Neuron (in vitro differentiated cells): ENCODE measurements at regions not wholly inside any gene's neighbourhood (a gene's known extent, or its start where the extent isn't known, plus 50 kb on each side); places are given as distances from the start of the nearest gene placed in this dataset.

Experiments used
- H2AFZ ChIP-seq: one replicate; pipeline ENCODE4 v1.6.1; 2013; ENCODE audit warnings: low read depth, mild to moderate bottlenecking, inconsistent platforms, low read length, moderate library complexity
- H3K27me3 ChIP-seq: one replicate; pipeline ENCODE4 v1.6.1; 2013; ENCODE audit warnings: low read length; ENCODE audit not compliant: insufficient read depth
- H3K36me3 ChIP-seq: one replicate; pipeline ENCODE4 v1.6.1; 2013; ENCODE audit warnings: low read length; ENCODE audit not compliant: insufficient read depth
- H3K4me1 ChIP-seq: one replicate; pipeline ENCODE4 v1.6.1; 2013; ENCODE audit warnings: low read length; ENCODE audit not compliant: insufficient read depth
- H3K4me3 ChIP-seq: 2 replicates; pipeline ENCODE4 v1.5.1; 2013; ENCODE audit warnings: mild to moderate bottlenecking, low read length, moderate library complexity
- H3K9me3 ChIP-seq: one replicate; pipeline ENCODE4 v1.6.1; 2013; ENCODE audit warnings: low read length

GRCh38 chr6:151154418-151154817 is 85.3 kb upstream of the AKAP12 start:
- Histone ChIP-seq H3K36me3 (no peaks in the 10 kb centered on the region), H3K9me3 (no peaks in the 10 kb centered on the region), H3K27me3 (no peaks in the 10 kb centered on the region), H2AFZ (no peak overlapping the region), H3K4me3 (no peak overlapping the region), H3K4me1 (no peaks in the 10 kb centered on the region)

DNA sequence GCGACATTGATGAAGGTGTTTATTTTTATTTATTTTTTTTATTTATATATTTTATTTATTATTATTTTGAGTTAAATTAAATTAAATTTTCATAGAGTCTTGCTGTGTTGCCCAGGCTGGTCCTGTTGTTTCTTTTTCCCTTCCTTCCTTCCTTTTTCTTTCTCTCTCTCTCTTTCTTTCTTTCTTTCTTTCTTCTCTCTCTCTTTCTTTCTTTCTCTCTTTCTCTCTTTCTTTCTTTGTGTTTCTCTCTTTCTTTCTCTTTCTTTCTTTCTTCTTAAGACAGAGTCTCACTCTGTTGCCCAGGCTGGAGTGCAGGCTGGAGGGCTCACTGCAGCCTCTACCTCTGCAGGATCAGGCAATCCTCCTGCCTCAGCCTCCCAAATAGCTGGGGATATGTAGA is 84.7 kb upstream of the AKAP12 start:
- Histone ChIP-seq H3K36me3 (no peaks in the 10 kb centered on the region), H3K9me3 (no peaks in the 10 kb centered on the region), H2AFZ (no peak overlapping the region), H3K4me1 (no peaks in the 10 kb centered on the region), H3K27me3 (no peaks in the 10 kb centered on the region), H3K4me3 (no peak overlapping the region)

DNA sequence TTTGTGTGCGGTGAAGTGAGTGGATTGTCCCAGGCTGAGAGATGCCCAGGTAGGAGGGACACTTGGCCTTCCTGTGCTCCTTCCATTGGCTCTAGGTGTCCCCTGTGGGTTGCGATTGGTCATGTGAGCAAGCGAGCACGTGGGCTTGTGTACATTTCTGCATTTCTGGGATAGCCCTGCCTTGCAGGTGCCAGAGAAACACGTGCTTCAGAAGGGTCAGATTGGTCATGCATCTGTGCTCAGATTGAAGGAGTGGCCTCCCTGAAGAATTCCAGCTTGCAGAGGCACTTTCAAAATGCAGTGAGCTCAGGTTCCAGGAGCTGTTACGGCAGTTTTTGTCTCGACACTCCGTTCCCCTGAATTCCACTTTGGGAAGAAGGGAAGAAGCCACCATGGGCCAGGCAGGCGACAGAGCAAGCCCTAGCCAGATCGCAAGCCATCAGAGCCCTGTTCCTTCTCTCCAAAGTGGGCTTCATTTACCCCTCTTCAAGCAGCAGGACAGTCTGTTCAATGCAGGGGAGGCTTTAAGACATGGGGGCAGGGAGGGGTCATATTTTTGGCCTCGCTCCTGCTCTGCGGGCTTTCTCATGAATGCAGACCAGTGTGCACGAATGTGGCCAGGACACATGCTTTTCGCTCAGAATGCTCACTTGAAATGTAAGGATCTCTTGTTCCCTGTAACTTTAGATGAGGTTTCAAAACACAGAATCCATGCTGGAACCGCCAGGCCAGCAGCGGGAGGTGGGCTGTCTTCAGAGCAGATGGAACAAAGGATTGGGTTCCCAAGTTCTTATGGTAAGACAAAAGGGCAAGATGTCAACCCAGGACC is 78.6 kb upstream of the AKAP12 start:
- H3K27me3 ChIP-seq = no peaks in the 10 kb centered on the region
- H2AFZ ChIP-seq = peak overlapping the region; percentile 13
- no peaks in the 10 kb centered on the region for H3K36me3 ChIP-seq
- no peak overlapping the region for H3K4me3 ChIP-seq
- H3K9me3 ChIP-seq = no peaks in the 10 kb centered on the region
- peaks cover 11% of the 10 kb centered on the region for H3K4me1 ChIP-seq

- Histone ChIP-seq H3K27me3 (no peaks in the 10 kb centered on the region), H3K4me1 (peaks cover 11% of the 10 kb centered on the region), H2AFZ (no peak overlapping the region), H3K4me3 (no peak overlapping the region), H3K36me3 (no peaks in the 10 kb centered on the region), H3K9me3 (no peaks in the 10 kb centered on the region)
Observed at GRCh38 chr6:151164383-151164782, 75.4 kb upstream of the AKAP12 start.

GRCh38 chr6:151166180-151166579 is 73.6 kb upstream of the AKAP12 start:
- Histone ChIP-seq H3K9me3 (no peaks in the 10 kb centered on the region), H3K4me3 (no peak overlapping the region), H2AFZ (no peak overlapping the region), H3K4me1 (peaks cover 6% of the 10 kb centered on the region), H3K36me3 (no peaks in the 10 kb centered on the region), H3K27me3 (no peaks in the 10 kb centered on the region)

GRCh38 chr6:151167034-151167433 is 72.7 kb upstream of the AKAP12 start:
- Histone ChIP-seq H3K27me3 (no peaks in the 10 kb centered on the region), H3K36me3 (no peaks in the 10 kb centered on the region), H2AFZ (no peak overlapping the region), H3K4me1 (no peaks in the 10 kb centered on the region), H3K4me3 (no peak overlapping the region), H3K9me3 (no peaks in the 10 kb centered on the region)

DNA sequence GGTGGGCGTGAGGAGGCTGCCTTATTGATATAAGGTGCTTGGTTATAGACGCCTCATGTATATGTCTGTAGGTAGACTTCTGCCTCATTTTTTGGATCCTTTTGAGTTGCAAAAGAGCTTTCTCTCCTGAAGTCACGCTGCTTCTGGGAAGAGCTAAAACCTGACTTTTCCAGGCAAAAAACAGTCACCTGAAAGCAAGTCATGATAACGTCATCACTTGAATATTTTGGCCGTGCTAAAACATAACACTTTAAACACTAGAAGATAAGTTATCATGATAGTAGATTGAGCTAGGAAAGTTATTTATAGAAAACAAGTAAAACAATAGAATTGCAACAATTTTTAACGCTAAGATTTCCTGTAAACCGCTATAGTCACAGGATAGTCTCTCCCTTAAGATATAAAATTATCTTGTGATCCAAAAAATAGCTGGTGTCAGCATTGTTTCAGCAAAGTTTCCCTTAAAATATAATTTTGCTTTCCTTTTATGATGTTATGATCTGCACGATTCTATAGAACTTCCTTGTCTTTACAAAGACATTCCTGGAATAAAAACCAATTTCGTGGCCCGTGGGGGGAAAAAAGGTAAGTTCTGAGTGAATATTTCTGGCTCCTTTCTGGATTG is 69.0 kb upstream of the AKAP12 start:
- Histone ChIP-seq H3K27me3 (no peaks in the 10 kb centered on the region), H3K4me3 (no peak overlapping the region), H3K4me1 (peaks cover 2% of the 10 kb centered on the region), H3K9me3 (no peaks in the 10 kb centered on the region), H3K36me3 (no peaks in the 10 kb centered on the region), H2AFZ (no peak overlapping the region)

- Histone ChIP-seq H3K4me3 (no peak overlapping the region), H3K27me3 (no peaks in the 10 kb centered on the region), H2AFZ (no peak overlapping the region), H3K9me3 (no peaks in the 10 kb centered on the region), H3K36me3 (no peaks in the 10 kb centered on the region), H3K4me1 (peaks cover 9% of the 10 kb centered on the region)
Observed at GRCh38 chr6:151172751-151173150, 67.0 kb upstream of the AKAP12 start.

DNA sequence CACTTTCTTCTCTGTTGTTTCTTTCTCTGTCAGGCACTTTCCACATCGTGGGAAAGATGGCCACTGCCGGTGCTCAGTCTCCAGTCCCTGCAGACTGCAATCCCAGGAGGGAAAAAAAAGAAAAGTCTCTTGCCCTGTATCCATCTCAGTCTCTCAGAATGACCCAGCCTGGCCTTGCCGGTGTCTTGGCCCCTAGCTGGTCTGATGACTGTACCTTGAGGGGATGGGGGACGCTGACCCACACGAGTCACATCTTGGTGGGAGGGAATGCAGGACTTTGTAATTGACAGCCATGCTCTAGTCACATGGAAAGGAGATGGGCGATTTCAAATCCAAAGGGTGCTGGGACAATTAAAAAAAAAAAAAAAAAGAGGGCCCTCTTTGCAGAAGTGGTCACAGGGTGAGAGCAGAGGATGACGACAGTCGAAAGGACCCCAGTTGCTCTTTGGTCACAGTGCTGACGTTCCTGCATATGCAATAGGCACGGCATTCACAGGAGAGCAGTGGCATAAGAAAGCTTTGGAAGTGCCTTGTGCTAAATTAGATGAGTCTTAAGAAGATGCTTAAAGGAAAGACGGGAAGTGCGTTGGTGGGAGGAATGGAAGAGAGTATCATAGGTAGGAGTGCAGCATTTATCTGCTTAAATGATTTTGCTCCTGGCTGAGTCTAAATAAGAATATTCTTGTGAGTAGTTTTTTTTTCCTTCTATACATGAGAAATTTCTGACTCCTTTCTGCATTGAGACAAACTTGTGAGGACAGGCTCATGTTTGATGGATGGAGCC is 63.9 kb upstream of the AKAP12 start:
- H3K4me3 ChIP-seq = no peak overlapping the region
- H3K4me1 ChIP-seq = peaks cover 9% of the 10 kb centered on the region
- H3K36me3 ChIP-seq = no peaks in the 10 kb centered on the region
- H3K9me3 ChIP-seq = no peaks in the 10 kb centered on the region
- H2AFZ ChIP-seq = no peak overlapping the region
- no peaks in the 10 kb centered on the region for H3K27me3 ChIP-seq

DNA sequence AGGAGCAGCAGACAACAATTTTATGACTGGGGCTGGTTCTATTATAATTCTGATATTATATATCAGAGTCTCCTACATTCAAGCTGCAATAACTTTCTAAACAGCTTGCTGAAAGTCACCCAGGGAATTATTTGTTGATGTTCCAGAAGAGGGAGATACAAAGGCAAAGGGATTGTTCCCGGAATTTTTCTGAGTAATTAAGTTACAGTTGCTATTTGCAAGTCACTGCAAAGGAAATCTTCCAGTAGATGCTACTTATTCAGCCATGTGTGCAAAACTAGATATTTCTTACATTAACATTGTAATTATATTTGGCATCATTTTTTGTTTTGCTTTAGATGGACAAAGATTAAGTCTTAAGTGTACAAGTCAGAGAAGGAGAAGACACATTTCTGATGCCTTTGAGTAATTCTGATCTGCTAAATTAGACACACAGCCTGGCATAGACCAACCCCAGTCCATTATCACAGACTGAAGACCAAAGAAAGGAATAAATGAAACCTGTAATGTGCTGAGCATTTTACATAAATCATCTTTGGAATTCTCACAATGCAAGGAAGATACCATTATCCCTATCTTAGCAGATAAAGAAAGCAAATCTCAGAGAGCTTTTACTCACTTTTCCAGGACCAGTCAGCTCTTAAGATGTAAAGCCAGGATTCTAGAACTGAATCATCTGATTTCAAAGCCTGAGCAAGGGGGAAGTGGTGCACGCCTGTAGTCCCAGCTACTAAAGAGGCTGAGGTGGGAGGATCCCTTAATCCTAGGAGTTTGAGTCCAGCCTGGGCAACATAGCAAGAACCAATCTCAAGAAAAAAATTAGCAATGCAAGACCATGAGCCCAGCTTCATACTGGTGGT is 62.6 kb upstream of the AKAP12 start:
- no peak overlapping the region for H2AFZ ChIP-seq
- H3K4me3 ChIP-seq = no peak overlapping the region
- H3K27me3 ChIP-seq = no peaks in the 10 kb centered on the region
- H3K36me3 ChIP-seq = no peaks in the 10 kb centered on the region
- H3K4me1 ChIP-seq = peaks cover 9% of the 10 kb centered on the region
- no peaks in the 10 kb centered on the region for H3K9me3 ChIP-seq

- no peaks in the 10 kb centered on the region for H3K27me3 ChIP-seq
- peaks cover 9% of the 10 kb centered on the region for H3K4me1 ChIP-seq
- H3K36me3 ChIP-seq = no peaks in the 10 kb centered on the region
- no peaks in the 10 kb centered on the region for H3K9me3 ChIP-seq
- no peak overlapping the region for H2AFZ ChIP-seq
- no peak overlapping the region for H3K4me3 ChIP-seq
Observed at GRCh38 chr6:151178373-151178772, 61.4 kb upstream of the AKAP12 start.

DNA sequence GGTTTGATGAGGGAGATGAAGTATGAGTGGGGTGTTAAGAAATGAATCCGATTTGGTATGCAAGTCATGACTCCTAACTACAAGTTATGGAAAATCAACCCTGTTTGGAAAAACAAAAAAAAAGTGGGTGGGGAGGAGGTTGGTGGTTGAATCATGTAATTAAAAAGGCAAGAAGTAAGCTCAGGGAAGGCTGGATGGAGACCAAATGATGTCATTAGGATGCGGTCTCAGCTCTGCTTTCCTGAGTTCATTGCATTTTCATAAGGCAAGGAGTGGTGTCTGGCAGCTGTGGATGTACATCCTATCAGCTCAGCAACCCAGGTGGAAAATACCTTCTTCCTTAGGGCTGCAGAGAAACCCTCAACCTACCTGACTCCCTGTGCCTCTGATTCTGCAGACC is 60.4 kb upstream of the AKAP12 start:
- Histone ChIP-seq H3K36me3 (no peaks in the 10 kb centered on the region), H3K9me3 (no peaks in the 10 kb centered on the region)

More for the DNA sequence above, 60.4 kb upstream of the AKAP12 start:
- Histone ChIP-seq H2AFZ (no peak overlapping the region), H3K4me3 (no peak overlapping the region), H3K4me1 (peaks cover 9% of the 10 kb centered on the region), H3K27me3 (no peaks in the 10 kb centered on the region)
